HCT116 (cell line): ENCODE measurements at regions not wholly inside any gene's neighbourhood (a gene's known extent, or its start where the extent isn't known, plus 50 kb on each side); places are given as distances from the start of the nearest gene placed in this dataset.

Source experiments
- ATAC-seq: fragments of 200-7000 bp; cut with Tn5 transposase; 2 replicates; pipeline ENCODE4 v1.9.1; 2020; ENCODE audit warnings: mild to moderate bottlenecking, moderate library complexity
- BruUV-seq: library from RNA; stranded (reverse); fragments of 400-500 nt; replicated peaks from 2 replicates; lab custom pipeline; 2021; lab: Mats Ljungman, UMichigan
- CTCF ChIA-PET: fragments of 300-600 bp; sonication (Branson Sonifier 250); formaldehyde crosslinking; loops from one replicate; lab custom pipeline; 2021; ENCODE audit warnings: antibody characterized with exemption; lab: Charles Lee
- POLR2A ChIA-PET: fragments of 300-600, 350-600 bp; sonication (Branson Sonifier 250); formaldehyde crosslinking; loops from one replicate; lab custom pipeline; 2021; ENCODE audit warnings: antibody characterized with exemption; lab: Charles Lee
- RAD21 ChIA-PET, 2 experiments: fragments of 300-600 bp; sonication (Branson Sonifier 250); formaldehyde crosslinking; loops; one replicate each; lab custom pipeline; 2023; ENCODE audit warnings: low total read pairs in 2 of 2; ENCODE audit not compliant: uncharacterized antibody in 2 of 2, unreplicated experiment in 2 of 2, low non-redundant PET in 1 of 2; lab: Charles Lee
- DNase-seq: peaks from one replicate; pipeline ENCODE4 v3.0.0-alpha.2; 2010; ENCODE audit warnings: low read depth, low spot score
- H2AFZ ChIP-seq: fragments of 200-600 bp; shearing (Covaris generic), sonication (generic); 2 replicates; pipeline ENCODE4 v1.6.1; 2017; ENCODE audit warnings: low read depth, mixed run types, mixed read lengths, antibody characterized with exemption, low read length; ENCODE audit not compliant: poor library complexity, severe bottlenecking
- H3K27ac ChIP-seq: 2 replicates; pipeline ENCODE4 v1.5.1; 2012; ENCODE audit warnings: low read depth, low read length
- H3K27me3 ChIP-seq: fragments of 200-600 bp; sonication (generic); 2 replicates; pipeline ENCODE4 v1.6.1; 2016; ENCODE audit warnings: mixed run types, low read length, mixed read lengths; ENCODE audit not compliant: insufficient read depth
- H3K36me3 ChIP-seq, 2 experiments: fragments of 200-500 bp in 1 of 2; fragments of 200-600 bp in 1 of 2; sonication (Bioruptor generic) in 1 of 2; sonication (generic) in 1 of 2; 2 replicates each; pipeline versions ENCODE4 v1.5.1 to v1.6.1; 2014 to 2016; ENCODE audit warnings: low read length in 2 of 2, inconsistent platforms in 1 of 2, mixed read lengths in 1 of 2, mixed run types in 1 of 2; ENCODE audit not compliant: insufficient read depth in 2 of 2, control insufficient read depth in 1 of 2
- H3K4me1 ChIP-seq, 2 experiments: fragments of 200-600 bp in 1 of 2; sonication (generic) in 1 of 2; 2 replicates each; pipeline versions ENCODE4 v1.5.1 to v1.6.1; 2012 to 2017; ENCODE audit warnings: low read length in 2 of 2, inconsistent platforms in 1 of 2, mild to moderate bottlenecking in 1 of 2, mixed read lengths in 1 of 2, mixed run types in 1 of 2, moderate library complexity in 1 of 2; ENCODE audit not compliant: insufficient read depth in 2 of 2, control insufficient read depth in 1 of 2
- H3K4me2 ChIP-seq: fragments of 200-600 bp; sonication (generic); 2 replicates; pipeline ENCODE4 v1.6.1; 2017; ENCODE audit warnings: mixed run types, low read length, mixed read lengths
- H3K4me3 ChIP-seq, 2 experiments: fragments of 200-600 bp in 1 of 2; sonication (generic) in 1 of 2; replicated peaks in 1 of 2; 2 replicates each; pipeline ENCODE4 v1.5.1; 2011 to 2016; ENCODE audit warnings: low read length in 2 of 2, control low read depth in 1 of 2, low read depth in 1 of 2, mild to moderate bottlenecking in 1 of 2, mixed read lengths in 1 of 2, mixed run types in 1 of 2
- H3K79me2 ChIP-seq: fragments of 200-600 bp; sonication (generic); 2 replicates; pipeline ENCODE4 v1.6.1; 2017; ENCODE audit warnings: mild to moderate bottlenecking, mixed run types, low read length, moderate library complexity, mixed read lengths; ENCODE audit not compliant: insufficient read depth
- H3K9ac ChIP-seq: fragments of 200-600 bp; sonication (generic); 2 replicates; pipeline ENCODE4 v1.6.1; 2016; ENCODE audit warnings: low read length, mixed read lengths
- H3K9me2 ChIP-seq: fragments of 200-600 bp; sonication (generic), shearing (Covaris generic); 2 replicates; pipeline ENCODE4 v1.6.1; 2017; ENCODE audit warnings: mixed run types, mild to moderate bottlenecking, moderate library complexity; ENCODE audit not compliant: insufficient read depth
- H3K9me3 ChIP-seq, 2 experiments: fragments of 200-500 bp in 1 of 2; fragments of 200-600 bp in 1 of 2; sonication (Bioruptor generic) in 1 of 2; sonication (generic) in 1 of 2; 2 replicates each; pipeline ENCODE4 v1.6.1; 2014 to 2017; ENCODE audit warnings: low read length in 2 of 2, mixed read lengths in 2 of 2, inconsistent platforms in 1 of 2, low read depth in 1 of 2, mild to moderate bottlenecking in 1 of 2, mixed run types in 1 of 2, moderate library complexity in 1 of 2; ENCODE audit not compliant: control insufficient read depth in 1 of 2, insufficient read depth in 1 of 2
- H4K20me1 ChIP-seq: fragments of 200-600 bp; sonication (generic), shearing (Covaris generic); 2 replicates; pipeline ENCODE4 v1.6.1; 2017; ENCODE audit warnings: mixed run types, mild to moderate bottlenecking, moderate library complexity; ENCODE audit not compliant: insufficient read depth
- CBX3 ChIP-seq: IDR thresholded peaks from 2 replicates; pipeline ENCODE4 v1.6.1; 2012; ENCODE audit warnings: low read depth
- CEBPB ChIP-seq: IDR thresholded peaks from 2 replicates; pipeline ENCODE4 v1.6.1; 2012; ENCODE audit warnings: low read depth
- EGR1 ChIP-seq: IDR thresholded peaks from 2 replicates; pipeline ENCODE4 v1.6.1; 2012; ENCODE audit warnings: low read depth
- ELF1 ChIP-seq: IDR thresholded peaks from 2 replicates; pipeline ENCODE4 v1.6.1; 2012; ENCODE audit warnings: low read depth, borderline replicate concordance
- JUND ChIP-seq: IDR thresholded peaks from 2 replicates; pipeline ENCODE4 v1.6.1; 2012
- POLR2A ChIP-seq: IDR thresholded peaks from 2 replicates; pipeline ENCODE4 v1.7.0; 2011; ENCODE audit warnings: borderline replicate concordance; ENCODE audit not compliant: insufficient read depth, insufficient read length; ENCODE audit errors: extremely low read depth
- POLR2AphosphoS5 ChIP-seq: IDR thresholded peaks from 2 replicates; pipeline ENCODE4 v1.6.1; 2011; ENCODE audit warnings: mild to moderate bottlenecking, low read depth, low read length, moderate library complexity
- SRF ChIP-seq: IDR thresholded peaks from 2 replicates; pipeline ENCODE4 v1.6.1; 2012; ENCODE audit warnings: low read depth
- TCF7L2 ChIP-seq: IDR thresholded peaks from 2 replicates; pipeline ENCODE4 v1.7.0; 2011; ENCODE audit warnings: borderline replicate concordance, inconsistent platforms; ENCODE audit not compliant: insufficient read depth, insufficient read length; ENCODE audit errors: extremely low read depth
- ZFX ChIP-seq: fragments of 450-650 bp; IDR thresholded peaks from 2 replicates; pipeline ENCODE4 v1.6.1; 2017
- ZNF274 ChIP-seq: fragments of 200-500 bp; sonication (Bioruptor generic); IDR thresholded peaks from 2 replicates; pipeline ENCODE4 v1.6.1; 2014; ENCODE audit warnings: mild to moderate bottlenecking, low read depth, low read length, inconsistent platforms
- intact Hi-C: fragments of 100-400 bp; cut with micrococcal nuclease; formaldehyde crosslinking; loops from 2 replicates; pipeline ENCODE4 v1.10.0; 2022
- TF ChIP-seq, protein P1 (sequence below): IDR thresholded peaks from 2 replicates; pipeline ENCODE4 v1.6.1; 2012

DNA sequence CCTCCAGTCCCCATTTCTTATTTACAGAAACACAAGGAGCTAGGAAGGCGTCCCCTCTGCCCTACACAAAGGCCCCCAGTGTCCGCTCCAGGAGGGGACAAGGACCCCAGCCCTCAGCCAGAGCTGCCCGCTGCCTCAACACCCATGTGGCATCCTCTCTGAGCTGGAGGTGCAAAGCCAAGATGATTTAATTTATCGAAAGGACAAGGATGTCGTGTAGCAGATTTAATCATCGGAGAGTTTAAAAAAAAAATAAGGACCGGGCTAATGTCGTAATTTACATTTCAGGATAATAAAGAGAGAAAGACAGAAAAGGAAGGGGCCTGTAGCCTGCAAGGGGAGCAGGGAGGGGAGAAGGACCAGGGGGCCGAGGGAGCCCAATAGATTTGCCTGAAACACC, 68.3 kb upstream of the CASZ1 start:
- Histone ChIP-seq H3K79me2 (no peaks in the 10 kb centered on the region), H3K27ac (no peak overlapping the region), H3K4me1 (peaks cover 8 to 11% of the 10 kb centered on the region in 2 experiments; a peak in 3 of 4 replicates), H3K27me3 (peaks cover 9% of the 10 kb centered on the region; the same call in 1 of the 2 replicates), H3K4me3 (no peak overlapping the region), H3K9me2 (no peaks in the 10 kb centered on the region), H4K20me1 (no peaks in the 10 kb centered on the region), H3K9me3 (no peaks in the 10 kb centered on the region), H3K9ac (no peak overlapping the region), H3K4me2 (no peak overlapping the region), H3K36me3 (no peaks in the 10 kb centered on the region), H2AFZ (no peak overlapping the region)
- intact Hi-C loops, result loop anchor here (5.0 kb wide), 2 partner anchors 172 to 192 kb away; no protein-coding TSS in a partner anchor
- DNase-seq (no peak), ATAC-seq (no peak)
- BruUV-seq, result no TSS peak
- ChIA-PET RAD21 (no interaction called here), CTCF (interaction anchor here (1.1 kb wide), 1 partner anchor 351 kb away, joined by 3 read pairs; no protein-coding TSS in a partner anchor), POLR2A (no interaction called here)
- TF ChIP-seq ZNF274 (no peak), TCF7L2 (no peak), CBX3 (no peak), ZFX (no peak), SRF (no peak)
- TF ChIP-seq, protein P1, sequence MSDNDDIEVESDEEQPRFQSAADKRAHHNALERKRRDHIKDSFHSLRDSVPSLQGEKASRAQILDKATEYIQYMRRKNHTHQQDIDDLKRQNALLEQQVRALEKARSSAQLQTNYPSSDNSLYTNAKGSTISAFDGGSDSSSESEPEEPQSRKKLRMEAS, result no peak

DNA sequence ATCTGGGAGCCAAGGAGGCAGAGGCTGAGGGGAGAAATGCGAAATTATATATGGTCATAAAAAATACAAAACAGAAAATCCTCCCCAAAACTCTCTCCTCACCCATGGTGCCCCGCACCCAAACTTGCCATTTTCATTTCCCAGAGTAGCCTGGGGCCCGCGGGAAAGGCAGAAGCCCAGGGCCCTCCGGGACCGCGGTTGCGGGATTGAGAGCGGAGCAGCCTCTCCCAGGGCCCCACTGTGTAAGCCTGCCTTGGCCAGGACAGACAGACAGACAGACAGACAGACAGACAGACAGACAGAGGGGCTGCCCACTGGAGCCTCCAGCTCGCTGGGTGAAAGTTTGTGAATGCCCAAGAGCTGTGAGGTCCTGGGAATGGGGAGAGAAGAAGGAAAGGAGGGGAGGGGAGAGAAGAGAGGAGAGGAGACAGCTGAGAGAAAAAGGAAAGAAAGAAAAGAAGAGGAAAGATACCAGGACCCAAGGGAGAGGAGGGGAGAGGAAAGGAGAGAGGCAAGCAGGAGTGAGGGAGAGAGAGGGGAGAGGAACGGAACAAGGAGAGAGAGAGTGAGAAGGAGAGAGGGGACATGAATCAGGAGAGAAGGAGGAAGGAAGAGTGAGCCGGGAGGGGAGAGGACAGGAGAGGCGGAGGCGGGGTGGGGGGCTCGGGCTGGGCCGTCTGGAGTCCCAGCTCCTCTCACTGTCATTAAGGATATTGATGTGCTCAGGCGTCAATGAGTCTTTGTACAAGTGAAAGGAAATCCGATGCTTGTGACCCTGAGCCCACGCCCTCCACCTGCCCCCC, 69.3 kb upstream of the CASZ1 start:
- no peak overlapping the region for H3K27ac ChIP-seq
- RAD21 ChIA-PET, result no interaction called here
- no peaks in the 10 kb centered on the region for H3K36me3 ChIP-seq
- H3K79me2 ChIP-seq, result no peaks in the 10 kb centered on the region
- H3K4me3 ChIP-seq, result no peak overlapping the region
- DNase-seq, result no peak
- H3K4me2 ChIP-seq, result no peak overlapping the region
- intact Hi-C loops, result loop anchor here (2.0 to 5.0 kb wide), 4 partner anchors 173 to 351 kb away; no protein-coding TSS in a partner anchor
- no peak for ATAC-seq
- peaks cover 8 to 11% of the 10 kb centered on the region in 2 experiments; a peak in 3 of 4 replicates for H3K4me1 ChIP-seq
- no peaks in the 10 kb centered on the region for H3K9me3 ChIP-seq
- POLR2A ChIA-PET, result no interaction called here
- no peaks in the 10 kb centered on the region for H3K9me2 ChIP-seq
- BruUV-seq, result no TSS peak
- H2AFZ ChIP-seq, result no peak overlapping the region
- no peaks in the 10 kb centered on the region for H4K20me1 ChIP-seq
- peaks cover 9% of the 10 kb centered on the region; the same call in 1 of the 2 replicates for H3K27me3 ChIP-seq
- TF ChIP-seq ELF1 (no peak), POLR2A (no peak), ZNF274 (no peak), EGR1 (no peak), CBX3 (no peak), ZFX (no peak), CEBPB (no peak), TCF7L2 (no peak), POLR2AphosphoS5 (no peak), JUND (no peak)
- no peak overlapping the region for H3K9ac ChIP-seq
- CTCF ChIA-PET, result no interaction called here
